Spinal cord (tissue), 9 donors: ENCODE measurements at regions not wholly inside any gene's neighbourhood (a gene's known extent, or its start where the extent isn't known, plus 50 kb on each side); places are given as distances from the start of the nearest gene placed in this dataset.

Experiments used
- DNase-seq, 6 donors: peaks; one replicate each; pipeline versions ENCODE4 v3.0.0 to v3.0.0-alpha.2; 2013 to 2015; ENCODE audit warnings: low spot score in 6 of 6, low read depth in 4 of 6
- H3K27ac ChIP-seq: one replicate; pipeline ENCODE4 v1.5.1; 2013; ENCODE audit warnings: low read depth, low read length, control low read depth
- H3K27me3 ChIP-seq: one replicate; pipeline ENCODE4 v1.6.1; 2013; ENCODE audit warnings: low read length; ENCODE audit not compliant: control insufficient read depth, insufficient read depth
- H3K36me3 ChIP-seq: one replicate; pipeline ENCODE4 v1.6.1; 2013; ENCODE audit warnings: low read length; ENCODE audit not compliant: control insufficient read depth, insufficient read depth
- H3K4me1 ChIP-seq: one replicate; pipeline ENCODE4 v1.6.1; 2013; ENCODE audit warnings: low read length; ENCODE audit not compliant: control insufficient read depth, insufficient read depth
- H3K4me3 ChIP-seq: one replicate; pipeline ENCODE4 v1.5.1; 2013; ENCODE audit warnings: low read depth, low read length, control low read depth
- H3K9me3 ChIP-seq: one replicate; pipeline ENCODE4 v1.6.1; 2013; ENCODE audit warnings: low read length; ENCODE audit not compliant: control insufficient read depth, insufficient read depth
- WGBS: methylation state at CpG from one replicate; pipeline ENCODE4 v1.1.5; 2013; ENCODE audit warnings: missing lambda C conversion rate; ENCODE audit not compliant: insufficient coverage; 5-methylcytosine and 5-hydroxymethylcytosine counted together
- donor health status: healthy.

- 82% methylated on average over 13 of the region's 20 CpGs for WGBS
- peaks cover 30% of the 10 kb centered on the region for H3K4me1 ChIP-seq
- H3K36me3 ChIP-seq = no peaks in the 10 kb centered on the region
- no peaks in the 10 kb centered on the region for H3K9me3 ChIP-seq
- no peak overlapping the region for H3K4me3 ChIP-seq
- no peak for DNase-seq
- H3K27ac ChIP-seq = no peak overlapping the region
- no peaks in the 10 kb centered on the region for H3K27me3 ChIP-seq
Measured at GRCh38 chr1:38609166-38610025, 250.2 kb downstream of the RRAGC start.

- Histone ChIP-seq H3K27me3 (no peaks in the 10 kb centered on the region), H3K4me3 (no peak overlapping the region), H3K36me3 (no peaks in the 10 kb centered on the region), H3K4me1 (peaks cover 20% of the 10 kb centered on the region), H3K27ac (no peak overlapping the region), H3K9me3 (no peaks in the 10 kb centered on the region)
- peak in 3 of 6 donors; percentile 31 to 81 (median 70) for DNase-seq
- WGBS = 25% methylated on average over 14 of the region's 17 CpGs
Measured at GRCh38 chr1:38608202-38608864, 251.2 kb downstream of the RRAGC start.

GRCh38 chr1:38607526-38607925 lies 252.0 kb downstream of the RRAGC start:
- 75% methylated on average over 6 of the region's 8 CpGs for WGBS
- H3K9me3 ChIP-seq = no peaks in the 10 kb centered on the region
- H3K36me3 ChIP-seq = no peaks in the 10 kb centered on the region
- peaks cover 20% of the 10 kb centered on the region for H3K4me1 ChIP-seq
- no peak overlapping the region for H3K4me3 ChIP-seq
- no peak for DNase-seq
- no peak overlapping the region for H3K27ac ChIP-seq
- H3K27me3 ChIP-seq = no peaks in the 10 kb centered on the region

- H3K4me3 ChIP-seq = no peak overlapping the region
- no peaks in the 10 kb centered on the region for H3K36me3 ChIP-seq
- no peak for DNase-seq
- H3K4me1 ChIP-seq = peaks cover 10% of the 10 kb centered on the region
- H3K9me3 ChIP-seq = no peaks in the 10 kb centered on the region
- no peak overlapping the region for H3K27ac ChIP-seq
- no peaks in the 10 kb centered on the region for H3K27me3 ChIP-seq
- WGBS = 63% methylated on average over 1 of the region's 3 CpGs
Measured at GRCh38 chr1:38605063-38605462, 254.5 kb downstream of the RRAGC start.

- WGBS = 100% methylated on average over 6 of the region's 8 CpGs
- H3K36me3 ChIP-seq = no peaks in the 10 kb centered on the region
- H3K4me3 ChIP-seq = no peak overlapping the region
- no peak for DNase-seq
- H3K4me1 ChIP-seq = peaks cover 7% of the 10 kb centered on the region
- no peaks in the 10 kb centered on the region for H3K27me3 ChIP-seq
- H3K27ac ChIP-seq = no peak overlapping the region
- no peaks in the 10 kb centered on the region for H3K9me3 ChIP-seq
Measured at GRCh38 chr1:38603907-38604306, 255.7 kb downstream of the RRAGC start.

GRCh38 chr1:38600905-38601304 lies 258.7 kb downstream of the RRAGC start:
- Histone ChIP-seq H3K4me1 (no peaks in the 10 kb centered on the region), H3K27me3 (peaks cover 2% of the 10 kb centered on the region), H3K9me3 (no peaks in the 10 kb centered on the region), H3K36me3 (no peaks in the 10 kb centered on the region), H3K4me3 (no peak overlapping the region), H3K27ac (no peak overlapping the region)
- no peak for DNase-seq
- 62% methylated on average over 2 of the region's 4 CpGs for WGBS

GRCh38 chr1:38600286-38600685 lies 259.3 kb downstream of the RRAGC start:
- no peak for DNase-seq
- H3K4me1 ChIP-seq = no peaks in the 10 kb centered on the region
- no peak overlapping the region for H3K4me3 ChIP-seq
- no peaks in the 10 kb centered on the region for H3K36me3 ChIP-seq
- no peak overlapping the region for H3K27ac ChIP-seq
- H3K9me3 ChIP-seq = no peaks in the 10 kb centered on the region
- WGBS = no CpG with 5 or more reads among the region's 1 CpG
- H3K27me3 ChIP-seq = peaks cover 2% of the 10 kb centered on the region

GRCh38 chr1:38598118-38598517 lies 261.5 kb downstream of the RRAGC start:
- no peak for DNase-seq
- H3K4me1 ChIP-seq = no peaks in the 10 kb centered on the region
- peaks cover 2% of the 10 kb centered on the region for H3K27me3 ChIP-seq
- no peak overlapping the region for H3K27ac ChIP-seq
- WGBS = no CpG with 5 or more reads among the region's 1 CpG
- no peaks in the 10 kb centered on the region for H3K36me3 ChIP-seq
- H3K4me3 ChIP-seq = no peak overlapping the region
- no peaks in the 10 kb centered on the region for H3K9me3 ChIP-seq

GRCh38 chr1:38589036-38589435 lies 270.5 kb downstream of the RRAGC start:
- Histone ChIP-seq H3K4me1 (peaks cover 4% of the 10 kb centered on the region), H3K27me3 (no peaks in the 10 kb centered on the region), H3K9me3 (no peaks in the 10 kb centered on the region), H3K4me3 (no peak overlapping the region), H3K36me3 (no peaks in the 10 kb centered on the region), H3K27ac (no peak overlapping the region)
- peak in 2 of 6 donors; percentile 55 to 75 for DNase-seq
- no CpG with 5 or more reads among the region's 1 CpG for WGBS

GRCh38 chr1:38587766-38588165 lies 271.8 kb downstream of the RRAGC start:
- no peak for DNase-seq
- Histone ChIP-seq H3K27ac (no peak overlapping the region), H3K9me3 (no peaks in the 10 kb centered on the region), H3K4me1 (peaks cover 4% of the 10 kb centered on the region), H3K36me3 (no peaks in the 10 kb centered on the region), H3K27me3 (no peaks in the 10 kb centered on the region), H3K4me3 (no peak overlapping the region)
- WGBS = no CpG with 5 or more reads among the region's 2 CpGs
